ENCODE measurements at regions not wholly inside any gene's neighbourhood (a gene's known extent, or its start where the extent isn't known, plus 50 kb on each side); places are given as distances from the start of the nearest gene placed in this dataset.
"Not testable (repeated sequence)": the region's sequence is repeated elsewhere in the genome, so short reads cannot be mapped to it uniquely, and the experiment has no call there.

DNA sequence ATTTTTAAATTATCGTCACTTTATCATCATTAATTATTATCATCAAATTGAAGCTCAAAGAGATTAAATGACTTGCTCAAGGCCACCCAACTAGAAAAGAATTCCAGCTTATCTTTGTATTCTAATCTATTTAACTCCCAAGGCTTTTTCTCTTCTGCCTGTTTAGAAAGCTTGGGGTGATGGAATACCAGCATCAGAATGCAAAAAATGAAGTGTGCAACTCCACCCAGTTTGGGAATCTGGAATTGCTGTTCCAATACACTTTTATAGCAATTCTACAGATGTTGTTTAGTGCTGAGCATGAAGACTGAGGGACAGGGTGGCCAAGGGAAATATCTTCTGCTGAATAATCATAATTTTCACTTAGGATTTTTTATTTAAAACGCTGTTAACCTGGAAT lies 97.2 kb upstream of the FIBIN start:
- no peak for DNase-seq (ENCODE audit: low spot score)

DNA sequence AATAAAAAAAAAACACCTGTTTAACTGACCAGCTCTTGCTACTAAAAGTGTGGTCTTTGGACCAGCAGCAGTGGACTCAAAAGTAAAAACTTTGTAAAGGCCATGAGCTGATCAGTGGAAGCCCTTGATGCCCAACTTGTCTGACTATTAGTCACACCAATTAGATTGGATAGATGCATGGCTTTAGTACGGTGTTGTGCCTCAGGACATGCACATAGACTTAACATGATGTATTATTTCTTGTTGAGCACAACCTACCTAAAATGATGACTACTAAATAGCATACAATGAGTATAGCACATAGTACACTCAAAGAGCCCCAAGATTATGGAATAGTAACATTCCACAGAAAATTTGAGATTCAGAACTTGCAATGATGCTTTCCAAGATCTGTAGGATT lies 95.1 kb upstream of the FIBIN start:
- DNase-seq (ENCODE audit: low spot score), result no peak

DNA sequence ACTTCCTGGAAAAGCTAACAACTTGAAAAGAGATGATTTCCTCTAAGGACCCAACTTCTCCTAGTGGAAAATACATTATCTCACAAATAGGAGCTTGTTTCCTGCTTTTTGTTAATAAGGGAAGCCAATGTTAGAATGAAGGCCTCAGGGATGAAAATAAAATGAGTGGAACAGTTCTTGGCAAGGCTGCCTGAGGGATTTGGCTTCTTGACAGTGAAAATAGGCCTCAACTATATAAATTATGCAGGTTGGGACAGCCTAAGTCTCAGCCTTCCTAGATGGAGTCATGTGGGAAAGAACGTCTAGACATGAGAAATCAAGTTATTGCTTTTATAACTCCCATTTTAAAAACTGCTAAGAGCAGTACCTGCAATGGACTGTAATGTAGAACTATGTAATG lies 92.8 kb upstream of the FIBIN start:
- no peak for DNase-seq (ENCODE audit: low spot score)

DNA sequence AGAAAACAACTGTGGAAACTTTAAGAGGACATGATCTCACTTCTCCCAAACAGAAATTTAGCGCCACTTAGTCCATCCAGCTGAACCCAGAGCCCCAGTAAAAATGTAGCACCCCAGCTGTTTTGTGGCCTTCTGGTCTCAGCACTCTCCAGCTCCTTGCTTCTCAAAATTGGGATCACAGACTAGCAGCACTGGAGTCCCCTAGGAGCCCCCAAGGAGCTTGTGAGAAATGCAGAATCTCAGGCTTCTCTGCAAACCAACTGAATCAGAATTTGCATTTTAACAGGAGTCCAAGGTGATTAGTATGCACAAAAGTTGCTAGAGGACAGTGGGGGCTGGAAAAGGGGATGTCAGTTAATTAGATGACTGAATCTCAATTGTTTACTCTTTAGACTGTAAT lies 89.8 kb upstream of the FIBIN start:
- DNase-seq (ENCODE audit: low spot score), result no peak

DNA sequence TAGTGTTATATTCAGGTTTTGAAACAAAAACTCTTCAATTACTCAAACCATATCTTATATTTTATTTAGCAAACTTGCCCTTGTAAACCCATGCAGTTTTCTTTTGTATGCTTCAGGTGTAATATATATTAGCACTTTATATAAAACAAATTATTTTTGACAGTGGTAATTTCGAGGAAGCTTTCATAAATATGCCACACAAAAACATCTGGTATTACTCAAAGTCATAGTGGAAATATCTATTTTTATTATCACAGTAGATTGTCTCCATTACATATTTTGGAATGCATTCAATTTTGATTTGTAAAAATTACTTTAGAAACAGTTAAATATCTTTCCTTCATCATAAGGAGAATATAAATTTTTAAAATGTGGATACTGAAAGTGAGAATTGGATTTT lies 89.1 kb upstream of the FIBIN start:
- DNase-seq (ENCODE audit: low spot score), result no peak

DNA sequence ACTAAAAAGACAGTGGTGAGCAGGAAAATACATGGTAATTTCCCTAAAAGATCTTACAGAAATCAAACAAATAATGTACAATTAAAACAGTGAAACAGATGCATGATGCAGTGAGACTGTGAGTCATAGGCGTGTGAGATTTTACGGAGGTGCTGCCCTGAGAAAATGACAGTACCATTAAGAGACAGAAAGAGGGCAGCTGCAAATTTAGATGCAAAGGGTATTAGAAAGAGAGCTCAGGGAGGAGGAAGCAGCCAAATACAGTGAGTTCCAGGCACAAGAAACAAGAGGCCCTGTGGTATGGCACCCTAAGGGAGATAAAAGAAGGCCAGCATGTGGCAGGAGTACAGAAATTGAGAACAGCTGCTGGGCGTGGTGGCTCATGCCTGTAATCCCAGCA lies 88.5 kb upstream of the FIBIN start:
- DNase-seq (ENCODE audit: low spot score), result peak; percentile 38

DNA sequence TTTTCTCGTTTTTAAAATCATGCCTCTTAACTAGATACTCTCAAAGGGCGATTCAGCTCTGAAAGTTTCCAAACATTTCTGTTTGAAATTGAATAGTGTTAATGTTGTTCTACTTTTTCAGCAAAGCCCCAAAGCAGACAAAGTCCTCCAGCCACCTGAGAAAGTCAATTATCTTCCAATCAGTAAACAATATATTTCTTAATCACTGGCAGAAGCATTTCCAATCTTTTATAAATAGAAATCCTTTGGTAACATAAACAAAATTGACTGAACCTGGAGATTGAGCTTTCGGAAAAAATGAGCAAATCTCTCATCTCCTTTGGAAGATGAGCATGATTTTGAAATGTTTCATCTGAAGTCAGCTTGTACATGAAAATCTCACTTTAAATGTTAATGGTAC lies 84.4 kb upstream of the FIBIN start:
- no peak for DNase-seq (ENCODE audit: low spot score)

DNA sequence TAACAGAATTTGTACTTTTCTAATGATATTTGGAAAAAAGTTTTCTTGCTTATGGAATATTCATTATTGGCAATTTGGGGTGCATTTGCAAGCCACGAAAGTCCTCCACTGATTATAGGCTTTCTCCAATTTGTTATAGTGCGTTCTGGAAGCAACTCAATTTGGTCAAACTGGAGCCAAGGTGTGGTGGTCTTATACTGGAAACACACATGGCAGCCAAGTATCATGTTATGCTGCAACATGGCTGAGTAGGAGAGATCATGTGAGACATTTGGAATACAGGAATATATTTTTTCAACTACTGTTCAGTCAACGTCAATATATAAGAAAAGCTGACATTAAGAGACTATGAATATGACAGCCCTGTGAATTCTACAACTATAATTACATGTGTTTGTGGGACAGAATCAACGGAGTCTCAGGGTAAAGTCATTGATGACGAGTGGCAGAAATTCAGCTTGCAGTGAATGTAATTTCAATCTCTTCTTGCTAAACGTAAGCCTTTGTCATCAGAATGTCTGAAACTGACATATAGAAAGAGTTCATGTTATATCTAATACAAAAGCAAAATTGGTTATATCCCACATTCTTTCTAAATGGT lies 83.8 kb upstream of the FIBIN start:
- no peak for DNase-seq (ENCODE audit: low spot score)

DNA sequence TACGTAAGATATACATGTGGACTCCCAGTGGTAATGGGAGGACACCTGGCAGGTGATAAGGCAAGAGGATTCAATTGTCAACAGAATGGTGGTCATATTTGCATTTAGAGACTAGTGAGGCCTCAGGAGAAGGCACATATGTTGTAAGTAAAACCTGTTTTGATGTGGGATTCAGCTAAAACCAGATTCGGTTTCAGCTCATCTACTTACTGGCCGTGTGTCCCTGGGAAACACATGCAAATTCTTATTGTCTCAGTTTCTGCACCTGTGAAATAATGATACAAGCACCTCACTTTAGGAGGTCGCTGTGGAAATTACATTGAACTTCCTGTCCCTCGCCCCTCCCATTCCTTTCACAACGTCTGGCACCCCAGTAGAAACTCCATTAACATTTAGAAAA lies 78.9 kb upstream of the FIBIN start:
- DNase-seq (ENCODE audit: low spot score), result no peak

DNA sequence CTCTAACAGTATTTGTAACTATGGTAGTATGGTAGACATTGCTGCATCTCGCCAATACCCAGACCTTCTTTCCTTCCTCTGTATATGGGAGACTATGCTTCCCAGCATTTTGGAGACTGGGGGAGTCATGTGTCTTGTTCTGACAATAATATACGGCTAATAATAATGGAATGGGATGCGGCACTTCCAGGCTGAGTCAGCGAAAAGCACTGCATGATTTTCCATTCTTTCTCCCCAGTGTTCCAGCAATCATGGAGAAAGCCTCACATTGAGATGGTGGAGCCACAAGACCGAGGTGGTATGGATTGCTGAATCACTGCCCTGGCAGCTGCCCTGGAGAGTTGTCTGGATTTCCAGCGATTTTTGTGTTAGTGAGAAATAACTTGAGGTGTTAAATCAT lies 77.1 kb upstream of the FIBIN start:
- no peak for DNase-seq (ENCODE audit: low spot score)

DNA sequence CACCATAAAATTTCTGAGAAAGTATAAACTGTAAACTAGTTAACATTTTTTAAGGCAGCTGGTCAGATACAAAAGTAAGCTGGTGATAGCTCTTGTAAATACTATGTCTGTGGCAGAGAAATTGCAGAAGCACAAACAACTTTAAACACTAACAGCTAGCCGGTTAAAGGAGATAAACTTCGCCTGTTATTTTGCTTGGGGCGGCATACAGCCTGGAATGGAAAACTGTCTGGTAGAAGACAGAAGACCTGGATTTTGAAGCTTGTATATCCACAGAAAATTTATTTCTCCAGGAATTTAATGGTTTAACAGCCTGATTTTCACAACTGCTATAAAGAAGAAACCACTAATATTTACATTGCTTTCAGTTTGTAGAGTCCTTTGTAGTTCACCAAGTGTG lies 65.3 kb upstream of the FIBIN start:
- DNase-seq (ENCODE audit: low spot score), result no peak

DNA sequence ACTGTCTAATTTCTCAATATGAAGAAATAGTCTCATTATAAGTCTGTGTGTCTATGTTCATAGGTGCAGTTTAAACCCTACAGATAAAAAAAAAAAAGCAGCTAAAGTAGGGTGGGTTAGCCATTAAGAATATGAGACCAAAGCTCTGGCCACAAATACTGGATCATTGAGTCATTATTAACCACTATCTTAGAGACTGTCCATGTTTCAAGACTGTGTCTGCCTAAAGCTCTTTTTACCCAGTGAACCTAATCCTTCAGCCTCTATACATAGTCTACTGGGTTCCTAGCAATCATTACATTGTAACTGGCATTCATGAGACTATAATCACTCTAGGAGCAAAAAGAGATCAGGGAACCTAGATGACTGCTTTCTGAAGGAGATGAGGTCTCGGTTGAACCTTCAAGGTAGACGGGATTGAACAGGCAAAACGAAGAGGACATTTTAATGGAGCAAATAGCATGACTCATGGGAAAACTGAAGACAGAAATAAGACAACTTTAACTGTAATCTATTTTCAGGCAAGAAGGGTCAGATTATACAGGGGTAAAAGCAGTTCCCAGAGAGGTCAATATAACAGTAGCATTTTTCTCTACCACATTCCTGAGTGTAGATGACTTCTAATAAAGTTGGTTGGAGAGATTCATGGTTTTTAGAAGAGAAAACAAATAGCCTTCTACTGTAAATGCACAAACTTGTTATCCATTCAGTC lies 64.0 kb upstream of the FIBIN start:
- DNase-seq (ENCODE audit: low spot score), result no peak

DNA sequence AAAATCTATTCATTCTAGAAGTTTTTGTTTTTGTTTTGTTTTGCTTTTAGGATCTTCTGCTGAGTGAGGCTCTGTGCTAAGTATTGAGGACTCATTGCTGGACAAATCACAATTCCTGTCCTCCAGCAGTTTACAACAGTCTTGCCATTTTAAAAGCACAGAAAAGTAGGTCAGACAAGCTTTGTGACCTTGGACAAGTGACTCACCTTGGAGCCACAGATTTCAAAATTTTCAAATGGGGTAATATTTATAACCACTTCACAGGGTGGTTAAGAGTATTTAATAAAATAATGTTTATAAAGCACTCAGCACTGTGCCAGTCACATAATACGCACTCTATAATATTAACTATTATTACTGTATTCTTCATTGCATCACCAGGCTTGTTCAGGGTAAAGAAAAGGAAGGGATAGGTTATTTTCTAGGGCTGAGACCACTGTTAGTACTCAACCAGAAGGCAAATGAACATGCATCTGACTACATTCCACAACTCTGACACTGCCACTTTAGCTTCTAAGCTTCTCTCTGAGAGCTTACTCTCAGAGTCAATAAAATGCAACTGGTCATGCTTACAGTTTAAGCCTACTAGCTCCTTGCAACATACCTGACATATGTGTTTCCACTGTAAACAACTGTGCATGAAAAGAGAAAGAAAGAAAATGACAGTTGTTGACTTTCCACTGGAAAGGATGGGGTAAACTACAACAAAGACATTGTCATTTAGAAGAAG lies 63.2 kb upstream of the FIBIN start:
- no peak for DNase-seq (ENCODE audit: low spot score)

DNA sequence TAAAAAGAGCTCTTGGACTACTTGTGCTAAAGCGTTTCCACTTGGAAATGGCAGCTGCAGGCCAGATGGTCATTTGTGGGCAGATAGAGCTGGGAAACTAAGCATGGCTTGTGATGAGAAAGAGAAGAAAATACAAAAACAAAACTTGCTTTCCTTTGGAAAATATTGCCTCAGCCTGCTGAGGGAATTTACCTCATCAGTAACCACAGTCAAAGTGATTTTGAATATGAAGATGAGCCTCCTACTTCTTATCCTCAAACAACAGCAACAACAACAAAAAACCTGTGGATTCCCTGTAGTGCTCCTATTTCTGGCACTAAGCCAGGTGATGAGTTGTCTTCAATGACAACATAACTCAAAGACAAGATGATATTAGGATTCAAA lies 62.7 kb upstream of the FIBIN start:
- DNase-seq (ENCODE audit: low spot score), result no peak

DNA sequence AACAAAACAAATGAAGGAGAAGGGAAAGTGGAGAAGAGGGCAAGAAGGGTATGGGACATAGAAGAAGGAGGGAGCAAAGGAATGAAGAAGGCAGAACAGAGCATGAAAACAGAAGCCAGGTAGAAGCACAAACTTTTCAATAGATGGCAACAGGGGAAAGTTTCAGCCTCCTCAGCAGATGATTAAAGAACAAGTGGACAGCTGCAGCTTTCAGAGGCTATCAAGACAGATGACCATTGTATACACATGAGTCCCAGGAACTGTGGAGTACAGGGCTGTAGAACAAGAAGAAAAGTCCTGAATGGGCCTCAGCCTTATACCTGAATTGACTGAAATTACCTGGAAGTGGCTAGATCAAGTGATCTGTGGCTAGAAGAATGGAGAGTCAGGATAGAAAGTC lies 62.0 kb upstream of the FIBIN start:
- DNase-seq (ENCODE audit: low spot score), result no peak

DNA sequence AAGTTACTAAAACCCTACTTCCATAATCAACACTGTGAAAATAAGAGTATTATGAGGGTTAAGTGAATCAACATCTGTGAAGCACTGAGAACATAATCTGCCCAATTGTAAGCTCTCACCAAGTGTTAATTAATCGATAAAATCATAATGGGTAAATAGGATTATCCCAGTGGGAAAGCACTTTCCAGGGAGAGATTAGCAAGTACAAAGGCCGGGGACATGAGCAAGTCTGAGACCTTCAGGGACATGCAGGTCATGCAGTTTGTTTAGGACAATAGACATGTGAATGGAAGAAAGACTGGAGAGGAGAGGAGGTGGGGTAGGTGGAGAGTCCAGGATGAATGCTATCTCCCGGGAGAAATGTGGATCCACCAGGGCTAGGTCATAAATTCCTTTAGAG lies 57.8 kb upstream of the FIBIN start:
- DNase-seq (ENCODE audit: low spot score), result no peak

DNA sequence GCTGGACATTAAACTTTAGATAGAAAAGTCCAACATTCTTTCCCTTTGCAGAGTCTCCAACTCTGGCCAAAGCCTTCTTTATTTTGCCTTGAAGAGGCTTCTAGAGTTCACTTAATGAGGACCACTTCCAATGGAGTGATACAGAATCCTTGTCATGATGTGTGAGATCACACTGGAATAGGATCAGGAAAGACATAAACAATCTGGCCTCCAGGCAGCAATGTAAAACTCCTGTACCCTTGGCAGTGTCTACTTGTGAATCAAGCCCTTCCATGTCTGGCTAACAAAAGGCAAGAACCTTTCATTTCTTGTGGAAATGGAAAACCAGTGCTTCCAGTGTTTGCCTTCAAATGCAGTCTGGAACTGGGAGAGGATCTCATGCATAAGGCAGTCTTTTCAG lies 56.5 kb upstream of the FIBIN start:
- no peak for DNase-seq (ENCODE audit: low spot score)

DNA sequence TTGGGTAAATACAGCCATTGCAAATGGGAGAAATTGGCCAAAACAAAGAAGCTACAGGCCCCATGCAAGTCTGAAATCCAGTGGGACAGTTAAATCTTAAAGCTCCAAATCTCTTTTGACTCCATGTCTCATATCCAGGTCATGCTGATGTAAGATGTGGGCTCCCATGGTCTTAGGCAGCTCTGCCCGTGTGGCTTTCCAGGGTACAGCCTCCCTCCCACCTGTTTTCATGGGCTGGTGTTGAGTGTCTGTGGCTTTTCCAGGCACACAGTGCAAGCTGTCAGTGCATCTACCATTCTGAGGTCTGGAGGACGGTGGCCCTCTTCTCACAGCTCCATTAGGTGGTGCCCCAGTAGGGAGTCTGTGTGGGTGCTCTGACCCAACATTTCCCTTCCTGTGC lies 53.4 kb upstream of the FIBIN start:
- not testable (repeated sequence) for DNase-seq (ENCODE audit: low spot score)

DNA sequence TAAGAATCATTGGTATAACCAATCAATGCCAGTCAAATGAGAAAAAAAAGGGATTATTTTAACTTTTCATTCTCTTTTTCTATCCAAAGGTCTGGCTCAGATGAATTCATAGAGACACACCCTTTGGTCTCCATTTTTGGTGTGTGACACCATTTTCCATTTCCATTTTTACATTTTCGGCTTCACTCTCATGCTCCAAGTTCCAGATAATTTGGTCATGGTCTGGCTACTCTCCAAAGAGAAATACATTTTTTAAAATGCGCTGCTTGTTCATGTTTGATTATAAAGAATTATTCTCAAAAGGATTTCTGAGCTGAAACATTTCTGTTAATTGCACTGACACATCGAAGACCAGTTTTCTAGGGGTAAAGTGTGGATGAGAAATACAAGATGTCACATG lies 51.6 kb upstream of the FIBIN start:
- DNase-seq (ENCODE audit: low spot score), result no peak

DNA sequence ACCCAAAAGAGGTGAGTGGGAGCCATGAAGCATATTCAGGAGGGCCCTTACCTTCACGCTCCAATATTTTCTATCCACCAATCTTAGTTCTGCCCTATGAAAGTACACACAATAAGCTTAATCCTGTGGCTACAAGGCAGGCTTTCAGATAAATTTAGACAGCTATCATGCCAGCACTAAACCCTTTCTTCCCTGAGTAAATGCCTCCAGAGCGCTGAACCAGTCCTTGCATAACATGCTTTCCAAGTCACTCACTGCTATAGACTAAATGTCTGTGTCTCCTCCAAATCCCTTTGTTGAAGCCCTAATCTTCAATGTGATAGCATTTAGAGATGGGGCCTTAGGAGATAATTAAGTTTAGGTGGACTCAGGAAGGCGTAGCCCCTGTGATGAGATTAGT lies 50.3 kb upstream of the FIBIN start:
- no peak for DNase-seq (ENCODE audit: low spot score)
